Loucy (cell line): ENCODE measurements at regions not wholly inside any gene's neighbourhood (a gene's known extent, or its start where the extent isn't known, plus 50 kb on each side); places are given as distances from the start of the nearest gene placed in this dataset.

Experiments used
- H2AFZ ChIP-seq: fragments of 200-600 bp; sonication (generic); 2 replicates; pipeline ENCODE4 v1.6.0; 2016; ENCODE audit warnings: antibody characterized with exemption, mild to moderate bottlenecking, low read length, moderate library complexity
- H3F3A ChIP-seq: fragments of 200-600 bp; 2 replicates; pipeline ENCODE4 v1.6.0; 2016; ENCODE audit warnings: antibody characterized with exemption, low read depth, mild to moderate bottlenecking
- H3K27me3 ChIP-seq: fragments of 200-600 bp; sonication (generic); 2 replicates; pipeline ENCODE4 v1.6.1; 2014; ENCODE audit warnings: low read length, mild to moderate bottlenecking; ENCODE audit not compliant: insufficient read depth, poor library complexity, severe bottlenecking
- H3K36me3 ChIP-seq: fragments of 200-600 bp; sonication (generic); 2 replicates; pipeline ENCODE4 v1.6.1; 2016; ENCODE audit warnings: low read length; ENCODE audit not compliant: insufficient read depth
- H3K4me1 ChIP-seq: fragments of 200-600 bp; sonication (generic); 2 replicates; pipeline ENCODE4 v1.5.1; 2014; ENCODE audit warnings: low read length, mild to moderate bottlenecking; ENCODE audit not compliant: insufficient read depth, poor library complexity, severe bottlenecking
- H3K4me2 ChIP-seq: fragments of 200-600 bp; sonication (generic); 2 replicates; pipeline ENCODE4 v1.6.0; 2014; ENCODE audit warnings: antibody characterized with exemption, low read length, low read depth, mild to moderate bottlenecking; ENCODE audit not compliant: poor library complexity, severe bottlenecking
- H3K4me3 ChIP-seq: fragments of 200-600 bp; sonication (generic); 2 replicates; pipeline ENCODE4 v1.5.1; 2014; ENCODE audit warnings: low read length, mild to moderate bottlenecking, mixed read lengths; ENCODE audit not compliant: poor library complexity, severe bottlenecking
- H3K79me2 ChIP-seq: fragments of 200-600 bp; sonication (generic); 2 replicates; pipeline ENCODE4 v1.6.1; 2014; ENCODE audit warnings: low read length; ENCODE audit not compliant: insufficient read depth
- H3K9ac ChIP-seq: fragments of 200-600 bp; sonication (generic); 2 replicates; pipeline ENCODE4 v1.6.0; 2014; ENCODE audit warnings: mild to moderate bottlenecking, low read depth, low read length, moderate library complexity; ENCODE audit not compliant: poor library complexity, severe bottlenecking
- H3K9me2 ChIP-seq: fragments of 200-600 bp; sonication (generic); replicated peaks from 2 replicates; pipeline ENCODE4 v1.6.1; 2016; ENCODE audit warnings: low read depth, low read length, mixed read lengths
- H3K9me3 ChIP-seq: fragments of 200-600 bp; sonication (generic); 2 replicates; pipeline ENCODE4 v1.6.1; 2014; ENCODE audit warnings: mild to moderate bottlenecking, antibody characterized with exemption, low read length, low read depth; ENCODE audit not compliant: insufficient read depth
- H4K20me1 ChIP-seq: fragments of 200-600 bp; sonication (generic); 2 replicates; pipeline ENCODE4 v1.6.0; 2014; ENCODE audit warnings: antibody characterized with exemption, low read length, mild to moderate bottlenecking; ENCODE audit not compliant: insufficient read depth, poor library complexity, severe bottlenecking
- EZH2phosphoT487 ChIP-seq: fragments of 200-600 bp; IDR thresholded peaks from 2 replicates; pipeline ENCODE4 v1.6.1; 2018; ENCODE audit warnings: antibody characterized with exemption, mild to moderate bottlenecking, moderate library complexity, borderline replicate concordance
- TF ChIP-seq, protein P1 (sequence below): fragments of 200-600 bp; sonication (generic); conservative IDR thresholded peaks from 2 replicates; pipeline ENCODE4 v1.5.1; 2014; ENCODE audit warnings: mild to moderate bottlenecking, antibody characterized with exemption, low read length

DNA sequence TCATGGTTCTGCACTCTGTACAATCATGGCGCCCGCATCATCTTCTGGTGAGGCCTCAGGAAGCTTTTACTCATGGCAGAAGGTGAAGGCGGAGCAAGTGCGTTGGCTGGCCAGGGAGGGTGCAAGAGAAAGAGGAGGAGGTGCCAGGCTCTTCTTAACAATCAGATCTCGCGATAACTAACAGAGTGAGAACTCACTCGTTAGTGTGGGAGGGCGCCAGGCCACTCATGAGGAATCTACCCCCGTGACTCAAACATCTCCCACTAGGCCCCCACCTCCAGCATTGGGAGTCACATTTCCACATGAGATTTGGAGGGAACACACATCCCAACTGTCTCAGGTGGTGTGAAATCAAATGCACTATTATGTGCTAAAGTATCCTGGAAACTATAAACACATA, 220.2 kb upstream of the CSF3R start:
- no peaks in the 10 kb centered on the region for H3F3A ChIP-seq
- no peak for TF ChIP-seq EZH2phosphoT487
- TF ChIP-seq, protein P1, sequence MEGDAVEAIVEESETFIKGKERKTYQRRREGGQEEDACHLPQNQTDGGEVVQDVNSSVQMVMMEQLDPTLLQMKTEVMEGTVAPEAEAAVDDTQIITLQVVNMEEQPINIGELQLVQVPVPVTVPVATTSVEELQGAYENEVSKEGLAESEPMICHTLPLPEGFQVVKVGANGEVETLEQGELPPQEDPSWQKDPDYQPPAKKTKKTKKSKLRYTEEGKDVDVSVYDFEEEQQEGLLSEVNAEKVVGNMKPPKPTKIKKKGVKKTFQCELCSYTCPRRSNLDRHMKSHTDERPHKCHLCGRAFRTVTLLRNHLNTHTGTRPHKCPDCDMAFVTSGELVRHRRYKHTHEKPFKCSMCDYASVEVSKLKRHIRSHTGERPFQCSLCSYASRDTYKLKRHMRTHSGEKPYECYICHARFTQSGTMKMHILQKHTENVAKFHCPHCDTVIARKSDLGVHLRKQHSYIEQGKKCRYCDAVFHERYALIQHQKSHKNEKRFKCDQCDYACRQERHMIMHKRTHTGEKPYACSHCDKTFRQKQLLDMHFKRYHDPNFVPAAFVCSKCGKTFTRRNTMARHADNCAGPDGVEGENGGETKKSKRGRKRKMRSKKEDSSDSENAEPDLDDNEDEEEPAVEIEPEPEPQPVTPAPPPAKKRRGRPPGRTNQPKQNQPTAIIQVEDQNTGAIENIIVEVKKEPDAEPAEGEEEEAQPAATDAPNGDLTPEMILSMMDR = no peak
- H3K9ac ChIP-seq = no peak overlapping the region
- no peaks in the 10 kb centered on the region for H3K9me2 ChIP-seq
- H3K4me3 ChIP-seq = no peak overlapping the region
- peak overlapping the region; percentile 65; the same call in 1 of the 2 replicates for H2AFZ ChIP-seq
- peak overlapping the region; percentile 39 for H3K4me2 ChIP-seq
- no peaks in the 10 kb centered on the region for H4K20me1 ChIP-seq
- no peaks in the 10 kb centered on the region for H3K36me3 ChIP-seq
- H3K9me3 ChIP-seq = no peaks in the 10 kb centered on the region
- peaks cover 4% of the 10 kb centered on the region for H3K4me1 ChIP-seq
- no peaks in the 10 kb centered on the region for H3K79me2 ChIP-seq
- H3K27me3 ChIP-seq = no peaks in the 10 kb centered on the region

GRCh38 chr1:36699113-36699911, 216.6 kb upstream of the CSF3R start:
- Histone ChIP-seq H3K4me3 (no peak overlapping the region), H3K36me3 (no peaks in the 10 kb centered on the region), H3K9me2 (no peaks in the 10 kb centered on the region), H3F3A (no peaks in the 10 kb centered on the region), H3K9ac (no peak overlapping the region), H3K9me3 (no peaks in the 10 kb centered on the region), H3K27me3 (no peaks in the 10 kb centered on the region), H3K4me1 (peaks cover 4% of the 10 kb centered on the region), H2AFZ (no peak overlapping the region), H4K20me1 (no peaks in the 10 kb centered on the region), H3K4me2 (no peak overlapping the region), H3K79me2 (no peaks in the 10 kb centered on the region)
- TF ChIP-seq, protein P1 = no peak
- no peak for TF ChIP-seq EZH2phosphoT487

GRCh38 chr1:36697836-36698605, 215.3 kb upstream of the CSF3R start:
- no peaks in the 10 kb centered on the region for H3K9me2 ChIP-seq
- H3K27me3 ChIP-seq = no peaks in the 10 kb centered on the region
- no peaks in the 10 kb centered on the region for H4K20me1 ChIP-seq
- H3K79me2 ChIP-seq = no peaks in the 10 kb centered on the region
- H3K4me1 ChIP-seq = peaks cover 7% of the 10 kb centered on the region
- no peak overlapping the region for H3K4me2 ChIP-seq
- TF ChIP-seq, protein P1 = no peak
- TF ChIP-seq EZH2phosphoT487 = no peak
- H3K9me3 ChIP-seq = no peaks in the 10 kb centered on the region
- no peak overlapping the region for H2AFZ ChIP-seq
- H3K4me3 ChIP-seq = no peak overlapping the region
- no peaks in the 10 kb centered on the region for H3K36me3 ChIP-seq
- H3F3A ChIP-seq = no peaks in the 10 kb centered on the region
- H3K9ac ChIP-seq = no peak overlapping the region
